ENCODE measurements at regions not wholly inside any gene's neighbourhood (a gene's known extent, or its start where the extent isn't known, plus 50 kb on each side); places are given as distances from the start of the nearest gene placed in this dataset.

- H2AFZ ChIP-seq (ENCODE audit: low read depth, low read length), result no peak overlapping the region
- no peaks in the 10 kb centered on the region for H3K27me3 ChIP-seq (ENCODE audit: insufficient read depth, low read depth, low read length)
- no peaks in the 10 kb centered on the region for H4K20me1 ChIP-seq (ENCODE audit: insufficient read depth)
- H3K36me3 ChIP-seq (ENCODE audit: insufficient read depth, low read length), result no peaks in the 10 kb centered on the region
- TF ChIP-seq RAD21 (conservative IDR thresholded peaks at IDR 0.05) (no peak), SMC3 (conservative IDR thresholded peaks at IDR 0.05; ENCODE audit: poor library complexity) (no peak), MXI1 (conservative IDR thresholded peaks at IDR 0.05; ENCODE audit: poor library complexity, severe bottlenecking) (no peak), EZH2 (IDR thresholded peaks at IDR 0.05; ENCODE audit: borderline replicate concordance, insufficient read depth, low read length, poor library complexity, severe bottlenecking) (no peak), TAF1 (IDR thresholded peaks at IDR 0.05; ENCODE audit: low read depth) (no peak)
- TF ChIP-seq, protein P1, sequence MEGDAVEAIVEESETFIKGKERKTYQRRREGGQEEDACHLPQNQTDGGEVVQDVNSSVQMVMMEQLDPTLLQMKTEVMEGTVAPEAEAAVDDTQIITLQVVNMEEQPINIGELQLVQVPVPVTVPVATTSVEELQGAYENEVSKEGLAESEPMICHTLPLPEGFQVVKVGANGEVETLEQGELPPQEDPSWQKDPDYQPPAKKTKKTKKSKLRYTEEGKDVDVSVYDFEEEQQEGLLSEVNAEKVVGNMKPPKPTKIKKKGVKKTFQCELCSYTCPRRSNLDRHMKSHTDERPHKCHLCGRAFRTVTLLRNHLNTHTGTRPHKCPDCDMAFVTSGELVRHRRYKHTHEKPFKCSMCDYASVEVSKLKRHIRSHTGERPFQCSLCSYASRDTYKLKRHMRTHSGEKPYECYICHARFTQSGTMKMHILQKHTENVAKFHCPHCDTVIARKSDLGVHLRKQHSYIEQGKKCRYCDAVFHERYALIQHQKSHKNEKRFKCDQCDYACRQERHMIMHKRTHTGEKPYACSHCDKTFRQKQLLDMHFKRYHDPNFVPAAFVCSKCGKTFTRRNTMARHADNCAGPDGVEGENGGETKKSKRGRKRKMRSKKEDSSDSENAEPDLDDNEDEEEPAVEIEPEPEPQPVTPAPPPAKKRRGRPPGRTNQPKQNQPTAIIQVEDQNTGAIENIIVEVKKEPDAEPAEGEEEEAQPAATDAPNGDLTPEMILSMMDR (IDR thresholded peaks at IDR 0.05; ENCODE audit: poor library complexity, severe bottlenecking), result no peak
- TF ChIP-seq, protein P2, sequence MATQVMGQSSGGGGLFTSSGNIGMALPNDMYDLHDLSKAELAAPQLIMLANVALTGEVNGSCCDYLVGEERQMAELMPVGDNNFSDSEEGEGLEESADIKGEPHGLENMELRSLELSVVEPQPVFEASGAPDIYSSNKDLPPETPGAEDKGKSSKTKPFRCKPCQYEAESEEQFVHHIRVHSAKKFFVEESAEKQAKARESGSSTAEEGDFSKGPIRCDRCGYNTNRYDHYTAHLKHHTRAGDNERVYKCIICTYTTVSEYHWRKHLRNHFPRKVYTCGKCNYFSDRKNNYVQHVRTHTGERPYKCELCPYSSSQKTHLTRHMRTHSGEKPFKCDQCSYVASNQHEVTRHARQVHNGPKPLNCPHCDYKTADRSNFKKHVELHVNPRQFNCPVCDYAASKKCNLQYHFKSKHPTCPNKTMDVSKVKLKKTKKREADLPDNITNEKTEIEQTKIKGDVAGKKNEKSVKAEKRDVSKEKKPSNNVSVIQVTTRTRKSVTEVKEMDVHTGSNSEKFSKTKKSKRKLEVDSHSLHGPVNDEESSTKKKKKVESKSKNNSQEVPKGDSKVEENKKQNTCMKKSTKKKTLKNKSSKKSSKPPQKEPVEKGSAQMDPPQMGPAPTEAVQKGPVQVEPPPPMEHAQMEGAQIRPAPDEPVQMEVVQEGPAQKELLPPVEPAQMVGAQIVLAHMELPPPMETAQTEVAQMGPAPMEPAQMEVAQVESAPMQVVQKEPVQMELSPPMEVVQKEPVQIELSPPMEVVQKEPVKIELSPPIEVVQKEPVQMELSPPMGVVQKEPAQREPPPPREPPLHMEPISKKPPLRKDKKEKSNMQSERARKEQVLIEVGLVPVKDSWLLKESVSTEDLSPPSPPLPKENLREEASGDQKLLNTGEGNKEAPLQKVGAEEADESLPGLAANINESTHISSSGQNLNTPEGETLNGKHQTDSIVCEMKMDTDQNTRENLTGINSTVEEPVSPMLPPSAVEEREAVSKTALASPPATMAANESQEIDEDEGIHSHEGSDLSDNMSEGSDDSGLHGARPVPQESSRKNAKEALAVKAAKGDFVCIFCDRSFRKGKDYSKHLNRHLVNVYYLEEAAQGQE (IDR thresholded peaks at IDR 0.05; ENCODE audit: borderline replicate concordance), result no peak
- no peak overlapping the region for H3K27ac ChIP-seq (ENCODE audit: low read length)
- no peaks in the 10 kb centered on the region for H3K9me2 ChIP-seq (ENCODE audit: insufficient read depth, low read length)
- H3K79me2 ChIP-seq (replicated peaks; ENCODE audit: insufficient read depth, low read length), result no peaks in the 10 kb centered on the region
- no peak overlapping the region for H3K4me2 ChIP-seq (ENCODE audit: low read length)
- no peaks in the 10 kb centered on the region for H3K9me3 ChIP-seq (ENCODE audit: low read length)
- no peak overlapping the region for H3K9ac ChIP-seq (ENCODE audit: low read length)
- H3F3A ChIP-seq (ENCODE audit: insufficient read depth, low read length, poor library complexity, severe bottlenecking), result no peaks in the 10 kb centered on the region
- no peak overlapping the region for H3K4me3 ChIP-seq (ENCODE audit: low read length)
Measured at GRCh38 chr13:38121267-38121666, 228.4 kb upstream of the UFM1 start.

GRCh38 chr13:38103851-38104250 lies 234.3 kb upstream of the TRPC4 start:
- Histone ChIP-seq H3K79me2 (replicated peaks; ENCODE audit: insufficient read depth, low read length) (no peaks in the 10 kb centered on the region), H3K9me2 (ENCODE audit: insufficient read depth, low read length) (no peaks in the 10 kb centered on the region), H3K4me2 (ENCODE audit: low read length) (no peak overlapping the region), H4K20me1 (ENCODE audit: insufficient read depth) (no peaks in the 10 kb centered on the region), H3K9me3 (ENCODE audit: low read length) (no peaks in the 10 kb centered on the region), H3K4me3 (ENCODE audit: low read length) (no peak overlapping the region), H3F3A (ENCODE audit: insufficient read depth, low read length, poor library complexity, severe bottlenecking) (no peaks in the 10 kb centered on the region), H2AFZ (ENCODE audit: low read depth, low read length) (no peak overlapping the region), H3K9ac (ENCODE audit: low read length) (no peak overlapping the region), H3K36me3 (ENCODE audit: insufficient read depth, low read length) (no peaks in the 10 kb centered on the region), H3K27me3 (ENCODE audit: insufficient read depth, low read depth, low read length) (no peaks in the 10 kb centered on the region), H3K27ac (ENCODE audit: low read length) (no peak overlapping the region)
- TF ChIP-seq TAF1 (IDR thresholded peaks at IDR 0.05; ENCODE audit: low read depth), result no peak
- TF ChIP-seq, protein P1 (IDR thresholded peaks at IDR 0.05; ENCODE audit: poor library complexity, severe bottlenecking), result no peak
- TF ChIP-seq EP300 (conservative IDR thresholded peaks at IDR 0.05; ENCODE audit: poor library complexity, severe bottlenecking), result no peak
- TF ChIP-seq, protein P2 (IDR thresholded peaks at IDR 0.05; ENCODE audit: borderline replicate concordance), result no peak
- no peak for TF ChIP-seq SMC3 (conservative IDR thresholded peaks at IDR 0.05; ENCODE audit: poor library complexity)
- TF ChIP-seq RAD21 (conservative IDR thresholded peaks at IDR 0.05), result no peak
- no peak for TF ChIP-seq EZH2 (IDR thresholded peaks at IDR 0.05; ENCODE audit: borderline replicate concordance, insufficient read depth, low read length, poor library complexity, severe bottlenecking)
- TF ChIP-seq MXI1 (conservative IDR thresholded peaks at IDR 0.05; ENCODE audit: poor library complexity, severe bottlenecking), result no peak
- no peak for TF ChIP-seq POLR2AphosphoS5 (IDR thresholded peaks at IDR 0.05)
